Heart left ventricle (tissue), 16 donors: ENCODE measurements at regions not wholly inside any gene's neighbourhood (a gene's known extent, or its start where the extent isn't known, plus 50 kb on each side); places are given as distances from the start of the nearest gene placed in this dataset.

ENCODE experiments used
- ATAC-seq, 4 donors: fragments of 200-7000 bp; cut with Tn5 transposase; one replicate each; pipeline ENCODE4 v1.9.1; 2020 to 2022; ENCODE audit warnings: moderate library complexity in 4 of 4, mild to moderate bottlenecking in 3 of 4, moderate number of reproducible peaks in 1 of 4
- DNase-seq, 5 donors: peaks; one replicate each; pipeline ENCODE4 v3.0.0-alpha.2; 2020
- H3K27ac ChIP-seq, 12 donors: fragments of 200-600 bp; sonication (generic) in 4 of 12; one replicate each; pipeline versions ENCODE4 v1.5.0 to v1.8.0; 2016 to 2022; ENCODE audit warnings: mild to moderate bottlenecking in 2 of 12
- H3K27me3 ChIP-seq, 9 donors: fragments of 200-600 bp; sonication (generic) in 2 of 9; one replicate each; pipeline versions ENCODE4 v1.5.1 to v1.8.0; 2016 to 2022; ENCODE audit warnings: mild to moderate bottlenecking in 3 of 9
- H3K36me3 ChIP-seq, 9 donors: fragments of 200-600 bp; sonication (generic) in 2 of 9; one replicate each; pipeline versions ENCODE4 v1.5.0 to v1.8.0; 2018 to 2022; ENCODE audit warnings: mild to moderate bottlenecking in 2 of 9
- H3K4me1 ChIP-seq, 12 donors: fragments of 200-600 bp; sonication (generic) in 4 of 12; one replicate each; pipeline versions ENCODE4 v1.5.0 to v1.8.0; 2016 to 2022; ENCODE audit warnings: mild to moderate bottlenecking in 3 of 12
- H3K4me3 ChIP-seq, 12 donors: fragments of 200-600 bp; sonication (generic) in 4 of 12; one replicate each; pipeline versions ENCODE4 v1.5.0 to v1.8.0; 2017 to 2022; ENCODE audit warnings: mild to moderate bottlenecking in 9 of 12, moderate library complexity in 4 of 12
- H3K9me3 ChIP-seq, 12 donors: fragments of 200-600 bp; sonication (generic) in 4 of 12; one replicate each; pipeline versions ENCODE4 v1.5.0 to v1.8.0; 2016 to 2022; ENCODE audit warnings: mild to moderate bottlenecking in 1 of 12
- POLR2A ChIP-seq, 2 donors: fragments of 450-650 bp; IDR thresholded peaks; one replicate each; pipeline ENCODE4 v1.6.1; 2017; ENCODE audit warnings: antibody characterized with exemption in 2 of 2, mild to moderate bottlenecking in 2 of 2, moderate library complexity in 2 of 2
- WGBS, 4 donors: extraction: QIAGEN DNeasy Blood & Tissue Kit in 2 of 4; methylation state at CpG; one replicate each; pipeline versions ENCODE4 v1.1.5 to v1.1.7; 2013 to 2018; 5-methylcytosine and 5-hydroxymethylcytosine counted together
- intact Hi-C, 10 donors: fragments of 100-400 bp; cut with DNase I; formaldehyde crosslinking; loops; one replicate each; pipeline versions ENCODE4 v1.11.1 to v1.14.2; 2022
- TF ChIP-seq, protein P1 (sequence below), 12 donors: fragments of 200-600 bp; sonication (generic) in 4 of 12; IDR thresholded peaks; one replicate each; pipeline versions ENCODE4 v1.5.0 to v1.8.0; 2018 to 2022; ENCODE audit warnings: antibody characterized with exemption in 12 of 12, mild to moderate bottlenecking in 5 of 12
- donor health status: ischemic (EF 13 %, LVEDD 7.1; RV severe dilation, severe dysfunction).
- donor health status: healthy with polysubstance abuse.
- donor health status: DM: no; HTN: yes; CAD: no.
- donor health status: DM: no; HTN: no; CAD: no.
- donor health status: ischemic (EF 25% LVEDD 6.9; RV normal size, moderate dysfunction).
- donor health status: ischemic (EF 25% LVEDD 5.7; RV mildly dilated, moderate dysfunction).
- donor health status: healthy.
- donor health status: DM: yes; HTN: yes; CAD: no.
- donor health status: ischemic (EF 35%, LVEDD 5.7; RV mildly dilated, moderate dysfunction).
- donor health status: nonischemic (EF 11% LVEDD 7.7; RV severe dilation, severe dysfunction).
- donor health status: DM: yes; HTN: yes; CAD: no.
- donor health status: PGD.
- donor health status: ischemic (EF 29% LVEDD 5.4; RV normal size, mild dysfunction).
- donor health status: nonischemic (EF 23%, LVEDD 6.1; RV moderate dilation, normal function).

GRCh38 chr12:42660117-42660516 lies 70.6 kb upstream of the PRICKLE1 start:
- ATAC-seq = no peak
- Histone ChIP-seq H3K9me3 (peaks cover 0 to 4% (median 0%) of the 10 kb centered on the region in 12 donors), H3K27ac (no peak overlapping the region), H3K4me3 (no peak overlapping the region), H3K4me1 (peaks cover 0 to 16% (median 0%) of the 10 kb centered on the region in 12 donors), H3K36me3 (no peaks in the 10 kb centered on the region), H3K27me3 (no peaks in the 10 kb centered on the region)
- no peak for DNase-seq
- TF ChIP-seq POLR2A (IDR thresholded peaks at IDR 0.05) = no peak
- TF ChIP-seq, protein P1, sequence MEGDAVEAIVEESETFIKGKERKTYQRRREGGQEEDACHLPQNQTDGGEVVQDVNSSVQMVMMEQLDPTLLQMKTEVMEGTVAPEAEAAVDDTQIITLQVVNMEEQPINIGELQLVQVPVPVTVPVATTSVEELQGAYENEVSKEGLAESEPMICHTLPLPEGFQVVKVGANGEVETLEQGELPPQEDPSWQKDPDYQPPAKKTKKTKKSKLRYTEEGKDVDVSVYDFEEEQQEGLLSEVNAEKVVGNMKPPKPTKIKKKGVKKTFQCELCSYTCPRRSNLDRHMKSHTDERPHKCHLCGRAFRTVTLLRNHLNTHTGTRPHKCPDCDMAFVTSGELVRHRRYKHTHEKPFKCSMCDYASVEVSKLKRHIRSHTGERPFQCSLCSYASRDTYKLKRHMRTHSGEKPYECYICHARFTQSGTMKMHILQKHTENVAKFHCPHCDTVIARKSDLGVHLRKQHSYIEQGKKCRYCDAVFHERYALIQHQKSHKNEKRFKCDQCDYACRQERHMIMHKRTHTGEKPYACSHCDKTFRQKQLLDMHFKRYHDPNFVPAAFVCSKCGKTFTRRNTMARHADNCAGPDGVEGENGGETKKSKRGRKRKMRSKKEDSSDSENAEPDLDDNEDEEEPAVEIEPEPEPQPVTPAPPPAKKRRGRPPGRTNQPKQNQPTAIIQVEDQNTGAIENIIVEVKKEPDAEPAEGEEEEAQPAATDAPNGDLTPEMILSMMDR (IDR thresholded peaks at IDR 0.05) = no peak
- WGBS, 4 donors = 71 to 86% (median 81%) methylated on average over 1 of the region's 1 CpG
- intact Hi-C loops = no loop called here

- Histone ChIP-seq H3K9me3 (peaks cover 0 to 3% (median 0%) of the 10 kb centered on the region in 12 donors), H3K27me3 (no peaks in the 10 kb centered on the region), H3K4me1 (no peaks in the 10 kb centered on the region), H3K36me3 (no peaks in the 10 kb centered on the region), H3K27ac (no peak overlapping the region), H3K4me3 (no peak overlapping the region)
- ATAC-seq (no peak), DNase-seq (no peak)
- 73 to 88% (median 80%) methylated on average over 5 of the region's 5 CpGs for WGBS, 4 donors
- TF ChIP-seq, protein P1 (IDR thresholded peaks at IDR 0.05) = no peak
- no peak for TF ChIP-seq POLR2A (IDR thresholded peaks at IDR 0.05)
- intact Hi-C loops = no loop called here
Observed at GRCh38 chr12:42652048-42652447, 62.5 kb upstream of the PRICKLE1 start.

DNA sequence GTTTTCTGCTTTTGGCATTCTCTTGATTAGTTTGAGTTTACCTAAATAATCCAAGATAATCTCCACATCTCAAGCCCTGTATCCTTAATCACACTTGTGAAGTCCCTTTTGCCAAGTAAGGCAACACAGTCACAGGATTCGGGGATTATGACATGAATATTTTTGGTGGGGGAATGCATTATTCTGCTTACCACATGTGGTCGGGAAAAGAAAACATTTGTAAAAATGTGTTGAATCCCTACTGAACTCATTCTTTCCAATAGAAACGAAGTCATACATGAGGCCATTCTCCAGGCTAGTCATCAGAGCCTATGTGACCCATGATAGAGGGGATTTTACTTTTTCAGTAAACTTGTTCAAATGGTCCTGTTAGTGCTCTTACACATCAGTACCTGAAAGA lies 58.5 kb upstream of the PRICKLE1 start:
- H3K4me1 ChIP-seq = no peaks in the 10 kb centered on the region
- DNase-seq (no peak), ATAC-seq (no peak)
- H3K36me3 ChIP-seq = no peaks in the 10 kb centered on the region
- 45 to 88% (median 63%) methylated on average over 3 of the region's 3 CpGs for WGBS, 4 donors
- no peak overlapping the region for H3K4me3 ChIP-seq
- H3K27ac ChIP-seq = no peak overlapping the region
- H3K27me3 ChIP-seq = no peaks in the 10 kb centered on the region
- intact Hi-C loops = no loop called here
- H3K9me3 ChIP-seq = peaks cover 0 to 3% (median 0%) of the 10 kb centered on the region in 12 donors
- no peak for TF ChIP-seq POLR2A (IDR thresholded peaks at IDR 0.05)
- TF ChIP-seq, protein P1 (IDR thresholded peaks at IDR 0.05) = no peak

DNA sequence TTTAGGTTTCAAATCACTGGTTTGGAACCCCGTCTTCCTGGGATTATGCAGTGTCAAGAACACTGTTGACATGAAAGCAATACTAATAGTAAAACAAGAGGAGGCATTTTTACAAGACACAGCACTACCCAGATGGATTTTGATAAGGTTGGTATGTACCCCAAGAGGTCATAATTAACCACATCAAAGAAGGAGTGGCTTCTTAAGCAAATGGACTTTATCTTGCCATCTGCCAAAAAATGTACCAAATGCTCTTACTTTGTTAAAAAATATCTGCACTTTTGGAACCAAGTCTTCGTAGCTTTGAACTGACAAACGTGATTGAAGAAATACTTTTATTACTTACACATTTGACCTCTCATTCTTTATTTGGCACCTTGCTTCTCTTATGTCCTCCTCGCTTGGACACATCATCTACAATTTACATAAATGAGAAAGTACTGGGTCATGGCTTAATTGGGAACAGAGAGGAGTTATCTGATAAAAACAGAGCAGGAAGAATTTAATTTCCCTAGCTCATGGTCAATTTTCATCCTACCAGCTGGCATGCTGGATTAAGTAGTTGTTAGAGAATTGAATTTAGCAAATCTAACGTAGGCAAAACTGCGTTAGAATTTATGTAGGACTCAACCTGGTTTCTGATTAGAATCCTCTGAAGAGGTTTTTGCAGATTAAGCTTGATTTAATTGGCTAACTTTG lies 54.5 kb upstream of the PRICKLE1 start:
- no peaks in the 10 kb centered on the region for H3K4me1 ChIP-seq
- DNase-seq = no peak
- H3K4me3 ChIP-seq = no peak overlapping the region
- H3K9me3 ChIP-seq = peaks cover 0 to 3% (median 0%) of the 10 kb centered on the region in 12 donors
- no peak overlapping the region for H3K27ac ChIP-seq
- intact Hi-C loops = no loop called here
- no peak for ATAC-seq
- TF ChIP-seq POLR2A (IDR thresholded peaks at IDR 0.05) = no peak
- TF ChIP-seq, protein P1 (IDR thresholded peaks at IDR 0.05) = no peak
- H3K36me3 ChIP-seq = no peaks in the 10 kb centered on the region
- H3K27me3 ChIP-seq = no peaks in the 10 kb centered on the region
- 82 to 93% (median 84%) methylated on average over 6 of the region's 6 CpGs for WGBS, 4 donors
